ENCODE measurements at regions not wholly inside any gene's neighbourhood (a gene's known extent, or its start where the extent isn't known, plus 50 kb on each side); places are given as distances from the start of the nearest gene placed in this dataset.

GRCh38 chr16:55273356-55273755, 50.6 kb upstream of the IRX6 start:
- ChIA-PET CTCF (no interaction called here), POLR2A (ENCODE audit: unreplicated experiment) (no interaction called here)
- no peaks in the 10 kb centered on the region for H3K27me3 ChIP-seq (ENCODE audit: low read length)

DNA sequence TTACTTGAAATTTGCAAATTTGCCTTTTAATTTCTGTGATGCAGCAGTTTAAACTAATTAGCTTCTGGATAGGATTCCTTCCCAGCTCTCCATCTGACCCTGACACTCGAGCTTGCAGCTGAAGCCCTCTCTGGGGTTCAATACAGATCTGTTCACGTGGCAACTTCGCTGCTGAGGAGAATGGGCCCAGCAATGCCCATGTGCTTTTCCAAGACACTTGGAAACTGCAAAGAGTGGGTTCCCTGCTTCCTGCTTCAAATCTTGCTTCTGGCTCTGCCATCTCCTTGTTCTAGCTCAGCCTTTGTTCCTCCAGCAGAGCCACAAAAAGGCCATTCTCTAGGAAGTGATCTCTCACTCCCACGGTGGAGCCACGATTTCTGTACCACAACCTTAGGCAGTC, 50.0 kb upstream of the IRX6 start:
- H3K9ac ChIP-seq (ENCODE audit: low read length) = no peak overlapping the region
- no peak overlapping the region for H2AFZ ChIP-seq (ENCODE audit: low read length)
- no TSS peak for BruUV-seq (replicated peaks)
- DNase-seq = no peak
- no peaks in the 10 kb centered on the region for H3K9me3 ChIP-seq (ENCODE audit: low read length)
- H3K4me3 ChIP-seq (ENCODE audit: low read length) = no peak overlapping the region
- intact Hi-C loops (cut with micrococcal nuclease) = no loop called here
- no peaks in the 10 kb centered on the region for H3K79me2 ChIP-seq (ENCODE audit: low read length)
- CTCF ChIA-PET = no interaction called here
- H3K4me2 ChIP-seq (ENCODE audit: low read length) = no peak overlapping the region
- H3K9me2 ChIP-seq (replicated peaks; ENCODE audit: low read length) = no peaks in the 10 kb centered on the region
- no peaks in the 10 kb centered on the region for H4K20me1 ChIP-seq (ENCODE audit: low read length)
- no peak for ATAC-seq
- H3K36me3 ChIP-seq (ENCODE audit: low read depth, low read length) = no peaks in the 10 kb centered on the region
- H3F3A ChIP-seq (ENCODE audit: low read length, unreplicated experiment) = no peaks in the 10 kb centered on the region
- POLR2A ChIA-PET (ENCODE audit: unreplicated experiment) = no interaction called here
- no peaks in the 10 kb centered on the region for H3K27me3 ChIP-seq (ENCODE audit: low read length)
- TF ChIP-seq EZH2phosphoT487 (IDR thresholded peaks at IDR 0.05; ENCODE audit: borderline replicate concordance, low read length) = no peak
- TF ChIP-seq, protein P1, sequence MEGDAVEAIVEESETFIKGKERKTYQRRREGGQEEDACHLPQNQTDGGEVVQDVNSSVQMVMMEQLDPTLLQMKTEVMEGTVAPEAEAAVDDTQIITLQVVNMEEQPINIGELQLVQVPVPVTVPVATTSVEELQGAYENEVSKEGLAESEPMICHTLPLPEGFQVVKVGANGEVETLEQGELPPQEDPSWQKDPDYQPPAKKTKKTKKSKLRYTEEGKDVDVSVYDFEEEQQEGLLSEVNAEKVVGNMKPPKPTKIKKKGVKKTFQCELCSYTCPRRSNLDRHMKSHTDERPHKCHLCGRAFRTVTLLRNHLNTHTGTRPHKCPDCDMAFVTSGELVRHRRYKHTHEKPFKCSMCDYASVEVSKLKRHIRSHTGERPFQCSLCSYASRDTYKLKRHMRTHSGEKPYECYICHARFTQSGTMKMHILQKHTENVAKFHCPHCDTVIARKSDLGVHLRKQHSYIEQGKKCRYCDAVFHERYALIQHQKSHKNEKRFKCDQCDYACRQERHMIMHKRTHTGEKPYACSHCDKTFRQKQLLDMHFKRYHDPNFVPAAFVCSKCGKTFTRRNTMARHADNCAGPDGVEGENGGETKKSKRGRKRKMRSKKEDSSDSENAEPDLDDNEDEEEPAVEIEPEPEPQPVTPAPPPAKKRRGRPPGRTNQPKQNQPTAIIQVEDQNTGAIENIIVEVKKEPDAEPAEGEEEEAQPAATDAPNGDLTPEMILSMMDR (conservative IDR thresholded peaks at IDR 0.05; ENCODE audit: low read depth, low read length) = no peak
- TF ChIP-seq EZH2 (IDR thresholded peaks at IDR 0.05; ENCODE audit: low read length, unreplicated experiment) = no peak
- no peaks in the 10 kb centered on the region for H3K4me1 ChIP-seq (ENCODE audit: insufficient read depth, low read length)
- no peak overlapping the region for H3K27ac ChIP-seq (ENCODE audit: low read length)

More at GRCh38 chr16:55273356-55273755, 50.6 kb upstream of the IRX6 start:
- intact Hi-C loops (cut with micrococcal nuclease) = no loop called here
- Histone ChIP-seq H3K4me1 (ENCODE audit: insufficient read depth, low read length) (no peaks in the 10 kb centered on the region), H3K9me3 (ENCODE audit: low read length) (no peaks in the 10 kb centered on the region), H3K36me3 (ENCODE audit: low read depth, low read length) (no peaks in the 10 kb centered on the region), H4K20me1 (ENCODE audit: low read length) (no peaks in the 10 kb centered on the region), H3K27ac (ENCODE audit: low read length) (no peak overlapping the region), H3F3A (ENCODE audit: low read length, unreplicated experiment) (no peaks in the 10 kb centered on the region), H2AFZ (ENCODE audit: low read length) (no peak overlapping the region), H3K9me2 (replicated peaks; ENCODE audit: low read length) (no peaks in the 10 kb centered on the region), H3K4me2 (ENCODE audit: low read length) (no peak overlapping the region), H3K4me3 (ENCODE audit: low read length) (no peak overlapping the region), H3K9ac (ENCODE audit: low read length) (no peak overlapping the region), H3K79me2 (ENCODE audit: low read length) (no peaks in the 10 kb centered on the region)
- BruUV-seq (replicated peaks) = no TSS peak
- DNase-seq (no peak), ATAC-seq (no peak)
- TF ChIP-seq EZH2 (IDR thresholded peaks at IDR 0.05; ENCODE audit: low read length, unreplicated experiment) = no peak
- no peak for TF ChIP-seq EZH2phosphoT487 (IDR thresholded peaks at IDR 0.05; ENCODE audit: borderline replicate concordance, low read length)
- TF ChIP-seq, protein P1 (conservative IDR thresholded peaks at IDR 0.05; ENCODE audit: low read depth, low read length) = no peak
